HepG2 (cell line): ENCODE measurements at regions not wholly inside any gene's neighbourhood (a gene's known extent, or its start where the extent isn't known, plus 50 kb on each side); places are given as distances from the start of the nearest gene placed in this dataset.

Experiments used
- ATAC-seq: fragments of 200-7000 bp; cut with Tn5 transposase; 3 replicates; pipeline ENCODE4 v1.9.1; 2020; ENCODE audit warnings: mild to moderate bottlenecking, moderate library complexity
- BruUV-seq: library from RNA; stranded (reverse); fragments of 400-500 nt; replicated peaks from 2 replicates; lab custom pipeline; 2021; lab: Mats Ljungman, UMichigan
- CTCF ChIA-PET: fragments of 300-600 bp; formaldehyde crosslinking; extraction: SDS; loops from one replicate; lab custom pipeline; 2021; ENCODE audit warnings: low total read pairs, inconsistent platforms, low intra/inter-chr PET ratio; lab: Yijun Ruan, JAX
- POLR2A ChIA-PET: fragments of 350-600 bp; sonication (Branson Sonifier 250); formaldehyde crosslinking; loops from one replicate; lab custom pipeline; 2020; ENCODE audit warnings: antibody characterized with exemption, inconsistent platforms; lab: Yijun Ruan, JAX
- DNase-seq: peaks from one replicate; pipeline ENCODE4 v3.0.0-alpha.2; 2015; ENCODE audit warnings: low spot score
- FAIRE-seq: peaks from 3 replicates; lab custom pipeline; 2011; peaks lifted over from hg19 to GRCh38; lab: Jason Lieb, UNC
- H2AFZ ChIP-seq: one replicate; pipeline ENCODE4 v1.6.1; 2011; ENCODE audit warnings: low read length, inconsistent platforms
- H3K27ac ChIP-seq: fragments of 300-600 bp; 3 replicates; pipeline ENCODE4 v1.8.0; 2011; ENCODE audit warnings: mixed run types, mild to moderate bottlenecking, mixed read lengths, low read length, inconsistent platforms; ENCODE audit not compliant: insufficient read depth; ENCODE audit errors: extremely low read length
- H3K27me3 ChIP-seq, 2 experiments: fragments of 200-600 bp in 1 of 2; 2 replicates in 1 of 2; 3 replicates in 1 of 2; pipeline versions ENCODE4 v1.6.0 to v1.8.0; 2011; ENCODE audit warnings: low read length in 2 of 2, mild to moderate bottlenecking in 2 of 2, moderate library complexity in 2 of 2, inconsistent platforms in 1 of 2; ENCODE audit not compliant: insufficient read depth in 2 of 2, control insufficient read depth in 1 of 2
- H3K36me3 ChIP-seq, 2 experiments: fragments of 200-600 bp in 1 of 2; replicated peaks in 1 of 2; 2 replicates in 1 of 2; 3 replicates in 1 of 2; pipeline versions ENCODE4 v1.5.1 to v1.8.0; 2011; ENCODE audit warnings: low read length in 2 of 2, inconsistent platforms in 1 of 2; ENCODE audit not compliant: insufficient read depth in 2 of 2, control insufficient read depth in 1 of 2
- H3K4me1 ChIP-seq: 2 replicates; pipeline ENCODE4 v1.5.1; 2012; ENCODE audit warnings: low read length, inconsistent platforms; ENCODE audit not compliant: insufficient read depth
- H3K4me2 ChIP-seq: 2 replicates; pipeline ENCODE4 v1.6.0; 2011; ENCODE audit warnings: low read depth, low read length, inconsistent platforms
- H3K4me3 ChIP-seq, 3 experiments: fragments of 200-600 bp in 1 of 3; sonication (generic), shearing (Covaris generic) in 1 of 3; replicated peaks in 1 of 3; 2 replicates each; pipeline ENCODE4 v1.5.1; 2011 to 2016; ENCODE audit warnings: low read length in 3 of 3, inconsistent platforms in 2 of 3, low read depth in 2 of 3, mild to moderate bottlenecking in 2 of 3, control low read depth in 1 of 3, mixed read lengths in 1 of 3; ENCODE audit not compliant: insufficient read depth in 1 of 3
- H3K79me2 ChIP-seq: one replicate; pipeline ENCODE4 v1.6.1; 2011; ENCODE audit warnings: low read length, inconsistent platforms; ENCODE audit not compliant: insufficient read depth
- H3K9ac ChIP-seq: 2 replicates; pipeline ENCODE4 v1.6.0; 2011; ENCODE audit warnings: mild to moderate bottlenecking, low read depth, low read length, inconsistent platforms; ENCODE audit not compliant: insufficient read depth
- H3K9me3 ChIP-seq: 2 replicates; pipeline ENCODE4 v1.5.1; 2012; ENCODE audit warnings: mild to moderate bottlenecking, low read length
- H4K20me1 ChIP-seq: 2 replicates; pipeline ENCODE4 v1.6.0; 2011; ENCODE audit warnings: inconsistent platforms, mild to moderate bottlenecking, low read length, moderate library complexity; ENCODE audit not compliant: insufficient read depth
- AKAP8 ChIP-seq: sonication (generic); formaldehyde crosslinking; IDR thresholded peaks from 2 replicates; pipeline ENCODE4 v1.5.1; 2020; ENCODE audit warnings: mild to moderate bottlenecking, missing genetic modification reagents
- FOXC1 ChIP-seq: sonication (generic); formaldehyde crosslinking; IDR thresholded peaks from 2 replicates; pipeline ENCODE4 v1.8.0; 2022; ENCODE audit warnings: mild to moderate bottlenecking, missing genetic modification reagents, borderline replicate concordance
- HBP1 ChIP-seq: IDR thresholded peaks from 2 replicates; pipeline ENCODE4 v1.6.1; 2016; ENCODE audit warnings: low read depth, control low read depth
- HIC2 ChIP-seq: sonication (generic); formaldehyde crosslinking; IDR thresholded peaks from 2 replicates; pipeline ENCODE4 v1.9.0; 2022; ENCODE audit warnings: low read depth, missing genetic modification reagents
- HNRNPH1 ChIP-seq: fragments of 200-400 bp; formaldehyde crosslinking; optimal IDR thresholded peaks from 2 replicates; pipeline ENCODE3; 2017; ENCODE audit warnings: mild to moderate bottlenecking, low read depth, low read length
- KDM1A ChIP-seq: IDR thresholded peaks from 2 replicates; pipeline ENCODE4 v1.6.1; 2016; ENCODE audit warnings: missing compliant biosample characterization
- KDM3A ChIP-seq: IDR thresholded peaks from 2 replicates; pipeline ENCODE4 v1.6.1; 2018; ENCODE audit warnings: low read depth, missing compliant biosample characterization
- NFE2 ChIP-seq: sonication (generic); formaldehyde crosslinking; IDR thresholded peaks from 2 replicates; pipeline ENCODE4 v1.4.0; 2020; ENCODE audit warnings: missing genetic modification reagents
- REXO4 ChIP-seq: sonication (generic); formaldehyde crosslinking; IDR thresholded peaks from 2 replicates; pipeline ENCODE4 v1.8.0; 2022; ENCODE audit warnings: missing genetic modification reagents, mild to moderate bottlenecking, borderline replicate concordance
- SMARCC2 ChIP-seq: fragments of 450-650 bp; IDR thresholded peaks from 2 replicates; pipeline ENCODE4 v1.6.1; 2017; ENCODE audit warnings: antibody characterized with exemption, mild to moderate bottlenecking
- TEAD3 ChIP-seq: optimal IDR thresholded peaks from 2 replicates; pipeline ENCODE3; 2016; ENCODE audit warnings: borderline replicate concordance
- U2AF2 ChIP-seq: fragments of 200-400 bp; formaldehyde crosslinking; IDR thresholded peaks from 2 replicates; pipeline ENCODE4 v1.6.1; 2017; ENCODE audit warnings: low read depth, mild to moderate bottlenecking, low read length
- ZNF24 ChIP-seq: fragments of 450-650 bp; IDR thresholded peaks from 2 replicates; pipeline ENCODE4 v1.6.1; 2017; ENCODE audit warnings: antibody characterized with exemption, mild to moderate bottlenecking
- ZNF569 ChIP-seq: sonication (generic); formaldehyde crosslinking; IDR thresholded peaks from 2 replicates; pipeline ENCODE4 v1.5.0; 2020; ENCODE audit warnings: mild to moderate bottlenecking, missing genetic modification reagents, moderate library complexity, borderline replicate concordance
- ZNF615 ChIP-seq: sonication (generic); formaldehyde crosslinking; IDR thresholded peaks from 2 replicates; pipeline ENCODE4 v1.5.0; 2020; ENCODE audit warnings: mild to moderate bottlenecking, missing genetic modification reagents, borderline replicate concordance
- ZNF768 ChIP-seq: sonication (generic); formaldehyde crosslinking; IDR thresholded peaks from 2 replicates; pipeline ENCODE4 v1.4.0; 2020; ENCODE audit warnings: missing genetic modification reagents
- WGBS: methylation state at CpG from one replicate; pipeline ENCODE4 v1.1.6; 2017; ENCODE audit warnings: low lambda C conversion rate; 5-methylcytosine and 5-hydroxymethylcytosine counted together
- in situ Hi-C: cut with HindIII; loops from 2 replicates; pipeline ENCODE4 v1.10.0; 2017; ENCODE audit warnings: low pct_unique_long_range_greater_than_20kb; ENCODE audit not compliant: extremely low pct_ligation_motif_present
- intact Hi-C: fragments of 100-400 bp; cut with micrococcal nuclease; formaldehyde crosslinking; loops from one replicate; pipeline ENCODE4 v1.10.0; 2022; ENCODE audit not compliant: unreplicated experiment
- TF ChIP-seq, protein P1 (sequence below): sonication (generic); formaldehyde crosslinking; IDR thresholded peaks from 2 replicates; pipeline ENCODE4 v1.4.0; 2020; ENCODE audit warnings: missing genetic modification reagents, borderline replicate concordance
- TF ChIP-seq, protein P2 (sequence below): sonication (generic); formaldehyde crosslinking; IDR thresholded peaks from 2 replicates; pipeline ENCODE4 v1.9.0; 2021; ENCODE audit warnings: missing genetic modification reagents, mild to moderate bottlenecking, borderline replicate concordance

GRCh38 chr15:93195109-93195508 lies 106.1 kb upstream of the RGMA start:
- TF ChIP-seq, protein P1, sequence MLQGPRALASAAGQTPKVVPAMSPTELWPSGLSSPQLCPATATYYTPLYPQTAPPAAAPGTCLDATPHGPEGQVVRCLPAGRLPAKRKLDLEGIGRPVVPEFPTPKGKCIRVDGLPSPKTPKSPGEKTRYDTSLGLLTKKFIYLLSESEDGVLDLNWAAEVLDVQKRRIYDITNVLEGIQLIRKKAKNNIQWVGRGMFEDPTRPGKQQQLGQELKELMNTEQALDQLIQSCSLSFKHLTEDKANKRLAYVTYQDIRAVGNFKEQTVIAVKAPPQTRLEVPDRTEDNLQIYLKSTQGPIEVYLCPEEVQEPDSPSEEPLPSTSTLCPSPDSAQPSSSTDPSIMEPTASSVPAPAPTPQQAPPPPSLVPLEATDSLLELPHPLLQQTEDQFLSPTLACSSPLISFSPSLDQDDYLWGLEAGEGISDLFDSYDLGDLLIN: no peak
- TF ChIP-seq KDM1A (CRISPR knock-in tag): no peak
- no peak for TF ChIP-seq ZNF24
- TF ChIP-seq FOXC1 (CRISPR knock-in tag): no peak
- TF ChIP-seq SMARCC2: no peak
- no peak for TF ChIP-seq ZNF768 (CRISPR knock-in tag)
- TF ChIP-seq AKAP8 (CRISPR knock-in tag): no peak
- no peak for TF ChIP-seq NFE2 (CRISPR knock-in tag)
- TF ChIP-seq HNRNPH1: no peak
- no peak for TF ChIP-seq U2AF2
- no peak for TF ChIP-seq KDM3A
- no peak for TF ChIP-seq HBP1 (CRISPR knock-in tag)
- no peak for TF ChIP-seq ZNF569
- no peak for TF ChIP-seq TEAD3
- no peak for TF ChIP-seq ZNF615 (CRISPR knock-in tag)
- TF ChIP-seq REXO4 (CRISPR knock-in tag): no peak
- TF ChIP-seq, protein P2, sequence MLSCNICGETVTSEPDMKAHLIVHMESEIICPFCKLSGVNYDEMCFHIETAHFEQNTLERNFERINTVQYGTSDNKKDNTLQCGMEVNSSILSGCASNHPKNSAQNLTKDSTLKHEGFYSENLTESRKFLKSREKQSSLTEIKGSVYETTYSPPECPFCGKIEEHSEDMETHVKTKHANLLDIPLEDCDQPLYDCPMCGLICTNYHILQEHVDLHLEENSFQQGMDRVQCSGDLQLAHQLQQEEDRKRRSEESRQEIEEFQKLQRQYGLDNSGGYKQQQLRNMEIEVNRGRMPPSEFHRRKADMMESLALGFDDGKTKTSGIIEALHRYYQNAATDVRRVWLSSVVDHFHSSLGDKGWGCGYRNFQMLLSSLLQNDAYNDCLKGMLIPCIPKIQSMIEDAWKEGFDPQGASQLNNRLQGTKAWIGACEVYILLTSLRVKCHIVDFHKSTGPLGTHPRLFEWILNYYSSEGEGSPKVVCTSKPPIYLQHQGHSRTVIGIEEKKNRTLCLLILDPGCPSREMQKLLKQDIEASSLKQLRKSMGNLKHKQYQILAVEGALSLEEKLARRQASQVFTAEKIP: no peak
- no peak for TF ChIP-seq HIC2 (CRISPR knock-in tag)
- POLR2A ChIA-PET: no interaction called here
- CTCF ChIA-PET: no interaction called here
- intact Hi-C loops: no loop called here
- Histone ChIP-seq H3K9me3 (no peaks in the 10 kb centered on the region), H3K79me2 (no peaks in the 10 kb centered on the region), H3K27ac (no peak overlapping the region), H3K4me1 (no peaks in the 10 kb centered on the region), H3K4me3 (no peak overlapping the region), H2AFZ (no peak overlapping the region), H4K20me1 (no peaks in the 10 kb centered on the region), H3K27me3 (peaks cover 0 to 2% of the 10 kb centered on the region in 2 experiments; a peak in 2 of 5 replicates), H3K4me2 (no peak overlapping the region), H3K36me3 (no peaks in the 10 kb centered on the region), H3K9ac (no peak overlapping the region)
- BruUV-seq: no TSS peak
- WGBS: 10% methylated on average over 3 of the region's 3 CpGs
- DNase-seq (no peak), ATAC-seq (no peak), FAIRE-seq (no peak)
- in situ Hi-C loops: no loop called here
